ENCODE measurements at regions not wholly inside any gene's neighbourhood (a gene's known extent, or its start where the extent isn't known, plus 50 kb on each side); places are given as distances from the start of the nearest gene placed in this dataset.
"Not testable (repeated sequence)": the region's sequence is repeated elsewhere in the genome, so short reads cannot be mapped to it uniquely, and the experiment has no call there.

DNA sequence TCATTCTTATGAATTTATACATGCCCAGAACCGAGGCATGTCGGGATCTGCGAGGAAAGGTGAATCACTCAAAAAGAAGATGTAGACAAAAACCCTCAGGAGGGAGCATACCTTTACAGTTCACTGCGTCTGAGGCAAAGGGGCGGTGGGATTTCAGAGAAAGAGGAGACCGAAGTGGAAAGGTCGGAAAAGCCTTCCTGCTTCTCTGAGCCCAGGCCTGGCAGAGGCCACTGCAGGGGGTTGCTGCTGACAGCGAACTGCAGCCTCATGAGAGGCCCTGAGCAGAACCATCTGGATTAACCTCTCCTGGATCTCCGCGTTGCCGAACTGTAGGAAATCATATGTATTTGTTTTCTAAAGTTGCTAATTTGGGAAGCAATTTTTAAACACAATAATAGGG lies 713.1 kb upstream of the SOX11 start:
- TF ChIP-seq, protein P1, sequence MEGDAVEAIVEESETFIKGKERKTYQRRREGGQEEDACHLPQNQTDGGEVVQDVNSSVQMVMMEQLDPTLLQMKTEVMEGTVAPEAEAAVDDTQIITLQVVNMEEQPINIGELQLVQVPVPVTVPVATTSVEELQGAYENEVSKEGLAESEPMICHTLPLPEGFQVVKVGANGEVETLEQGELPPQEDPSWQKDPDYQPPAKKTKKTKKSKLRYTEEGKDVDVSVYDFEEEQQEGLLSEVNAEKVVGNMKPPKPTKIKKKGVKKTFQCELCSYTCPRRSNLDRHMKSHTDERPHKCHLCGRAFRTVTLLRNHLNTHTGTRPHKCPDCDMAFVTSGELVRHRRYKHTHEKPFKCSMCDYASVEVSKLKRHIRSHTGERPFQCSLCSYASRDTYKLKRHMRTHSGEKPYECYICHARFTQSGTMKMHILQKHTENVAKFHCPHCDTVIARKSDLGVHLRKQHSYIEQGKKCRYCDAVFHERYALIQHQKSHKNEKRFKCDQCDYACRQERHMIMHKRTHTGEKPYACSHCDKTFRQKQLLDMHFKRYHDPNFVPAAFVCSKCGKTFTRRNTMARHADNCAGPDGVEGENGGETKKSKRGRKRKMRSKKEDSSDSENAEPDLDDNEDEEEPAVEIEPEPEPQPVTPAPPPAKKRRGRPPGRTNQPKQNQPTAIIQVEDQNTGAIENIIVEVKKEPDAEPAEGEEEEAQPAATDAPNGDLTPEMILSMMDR (conservative IDR thresholded peaks at IDR 0.05; ENCODE audit: low read depth, low read length), result no peak
- no peak overlapping the region for H3K4me3 ChIP-seq (ENCODE audit: low read depth, low read length)
- no peak for DNase-seq (ENCODE audit: low read depth)

DNA sequence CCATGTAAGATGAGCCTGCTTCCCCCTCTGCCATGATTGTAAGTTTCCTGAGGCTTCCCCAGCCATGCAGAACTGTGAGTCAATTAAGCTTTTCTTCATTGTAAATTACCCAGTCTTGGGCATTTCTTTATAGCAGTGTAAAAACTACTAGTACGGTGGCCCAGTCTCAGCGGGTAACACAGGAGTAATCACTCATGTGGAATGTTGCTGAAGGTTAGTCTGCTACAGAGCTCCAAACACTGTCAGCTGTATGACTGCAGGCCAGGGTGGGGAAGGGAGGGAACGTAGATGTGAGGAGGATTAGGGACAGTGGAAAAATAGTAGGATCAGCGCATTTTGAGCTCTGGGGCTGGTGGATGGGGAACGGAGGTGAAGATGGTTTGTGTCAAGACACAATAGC lies 711.2 kb upstream of the SOX11 start:
- DNase-seq (ENCODE audit: low read depth), result no peak
- H3K4me3 ChIP-seq (ENCODE audit: low read depth, low read length), result no peak overlapping the region
- TF ChIP-seq, protein P1 (conservative IDR thresholded peaks at IDR 0.05; ENCODE audit: low read depth, low read length), result no peak

DNA sequence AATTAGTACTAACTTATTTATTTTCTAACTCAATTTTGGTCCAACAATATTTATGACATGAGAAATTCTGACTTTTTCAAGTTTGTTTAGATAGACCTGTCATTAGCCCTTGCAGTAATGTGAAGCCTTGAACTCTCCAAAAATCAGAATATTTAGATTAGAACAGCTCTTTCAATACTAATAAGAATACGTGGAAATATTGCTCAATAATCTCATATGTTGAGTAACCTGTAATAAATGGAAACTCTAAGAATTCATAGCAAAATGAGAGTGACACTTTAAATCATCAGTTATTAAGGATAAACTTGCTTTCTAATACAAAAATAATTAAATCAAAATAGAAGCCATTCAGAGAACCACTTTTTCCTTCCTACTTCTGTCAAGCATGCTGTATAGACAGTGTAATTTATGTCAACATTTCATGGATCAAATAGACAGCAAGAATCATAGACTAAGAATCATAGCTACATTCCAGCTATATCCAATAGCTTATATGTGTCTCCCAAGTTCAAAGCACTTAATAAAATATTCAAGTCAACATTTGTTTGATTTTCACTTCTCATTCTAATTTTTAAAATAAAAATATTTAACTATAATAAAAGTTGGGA lies 710.3 kb upstream of the SOX11 start:
- DNase-seq (ENCODE audit: low read depth), result no peak
- TF ChIP-seq, protein P1 (conservative IDR thresholded peaks at IDR 0.05; ENCODE audit: low read depth, low read length), result no peak

DNA sequence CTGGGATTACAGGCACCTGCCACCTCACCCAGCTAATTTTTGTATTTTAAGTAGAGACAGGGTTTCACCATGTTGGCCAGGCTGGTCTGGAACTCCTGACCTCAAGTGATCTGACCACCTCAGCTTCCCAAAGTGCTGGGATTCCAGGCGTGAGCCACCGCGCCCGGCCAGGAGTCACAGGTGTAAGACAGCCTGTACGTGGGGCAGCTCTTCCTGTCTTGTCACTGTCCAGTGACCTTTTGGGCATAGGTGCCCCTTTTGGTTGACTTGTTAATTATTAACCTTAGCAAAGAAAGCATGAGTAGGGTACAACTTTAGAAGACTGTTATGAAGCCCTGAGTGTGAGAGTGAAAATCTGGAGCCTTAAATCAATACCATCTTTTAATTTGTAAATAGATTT lies 703.7 kb upstream of the SOX11 start:
- not testable (repeated sequence) for DNase-seq (ENCODE audit: low read depth)

More for the DNA sequence above, 710.3 kb upstream of the SOX11 start:
- no peak overlapping the region for H3K4me3 ChIP-seq (ENCODE audit: low read depth, low read length)

DNA sequence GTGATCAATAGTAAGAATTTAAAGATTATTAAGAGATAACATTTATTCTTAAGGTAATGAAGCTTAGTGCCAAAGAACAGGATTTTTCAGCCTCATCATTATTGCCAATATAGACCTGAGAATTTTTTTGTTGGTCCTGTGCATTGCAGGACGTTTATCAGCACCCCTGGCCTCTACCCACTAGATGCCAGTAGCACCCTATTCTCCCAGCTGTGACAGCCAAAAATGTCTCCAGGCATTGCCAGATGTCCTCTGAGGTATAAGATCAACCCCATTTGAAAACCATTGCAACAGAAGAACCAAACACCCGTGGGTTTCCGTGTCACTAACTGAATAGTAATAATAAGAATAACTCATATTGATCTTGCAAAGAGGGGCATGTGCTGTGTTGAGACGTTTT lies 700.0 kb upstream of the SOX11 start:
- TF ChIP-seq, protein P1 (conservative IDR thresholded peaks at IDR 0.05; ENCODE audit: low read depth, low read length), result peak; percentile 32
- no peak overlapping the region for H3K4me3 ChIP-seq (ENCODE audit: low read depth, low read length)
- DNase-seq (ENCODE audit: low read depth), result peak; percentile 8

More for the DNA sequence above, 703.7 kb upstream of the SOX11 start:
- not testable (repeated sequence) for H3K4me3 ChIP-seq (ENCODE audit: low read depth, low read length)

DNA sequence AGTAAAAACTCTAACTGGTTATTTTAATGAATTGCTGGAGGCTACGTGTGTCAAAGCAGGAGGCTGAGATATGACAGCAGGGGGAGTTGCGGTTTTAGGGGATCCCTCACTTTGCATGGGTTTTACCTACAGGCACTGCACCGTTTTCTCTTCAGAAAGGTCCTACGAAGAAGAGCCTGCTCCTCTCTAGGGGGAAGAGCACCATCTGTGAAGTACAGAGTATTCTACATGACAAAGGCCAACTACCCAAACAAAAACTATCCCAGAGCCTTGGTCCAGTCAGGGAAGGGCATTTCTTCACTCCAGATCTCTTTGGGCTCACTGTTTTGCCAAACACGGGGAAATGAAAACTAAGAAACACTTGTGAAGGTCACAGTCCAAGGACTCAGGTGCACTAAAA lies 696.7 kb upstream of the SOX11 start:
- no peak for DNase-seq (ENCODE audit: low read depth)
- TF ChIP-seq, protein P1 (conservative IDR thresholded peaks at IDR 0.05; ENCODE audit: low read depth, low read length), result peak; percentile 14
- no peak overlapping the region for H3K4me3 ChIP-seq (ENCODE audit: low read depth, low read length)

DNA sequence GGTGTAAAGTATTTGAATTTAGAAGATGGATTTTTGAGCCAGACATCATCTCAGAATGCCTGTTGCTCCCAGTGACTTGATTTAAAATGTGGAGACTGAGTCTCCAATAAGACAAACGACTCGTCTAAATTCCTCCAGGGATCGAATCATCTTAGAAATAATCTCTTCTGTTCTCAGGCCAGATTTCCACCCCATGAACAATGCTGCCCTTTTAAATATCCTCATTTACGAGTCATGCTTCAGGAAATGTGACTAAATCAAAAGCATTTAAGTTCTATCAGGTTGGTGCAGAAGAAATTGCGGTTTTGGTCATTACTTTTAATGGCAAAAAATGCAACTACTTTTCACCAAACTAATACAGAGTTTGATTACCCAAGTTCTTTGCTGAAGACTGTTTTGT lies 684.6 kb upstream of the SOX11 start:
- TF ChIP-seq, protein P1 (conservative IDR thresholded peaks at IDR 0.05; ENCODE audit: low read depth, low read length), result no peak
- H3K4me3 ChIP-seq (ENCODE audit: low read depth, low read length), result no peak overlapping the region
- no peak for DNase-seq (ENCODE audit: low read depth)

Data from choroid plexus epithelial cell (primary cell).